Mesenchymal stem cell (in vitro differentiated cells and primary cell): ENCODE measurements at regions not wholly inside any gene's neighbourhood (a gene's known extent, or its start where the extent isn't known, plus 50 kb on each side); places are given as distances from the start of the nearest gene placed in this dataset.

Experiments used
- DNase-seq: peaks from one replicate; pipeline ENCODE4 v3.0.0-alpha.2; 2013
- H2AFZ ChIP-seq: one replicate; pipeline ENCODE4 v1.6.1; 2013; ENCODE audit warnings: low read depth, mild to moderate bottlenecking, control low read depth, inconsistent platforms, low read length, moderate library complexity
- H2AK5ac ChIP-seq: 2 replicates; pipeline ENCODE4 v1.6.1; 2013; ENCODE audit warnings: low read length, moderate library complexity, mild to moderate bottlenecking, inconsistent platforms; ENCODE audit not compliant: severe bottlenecking
- H2BK120ac ChIP-seq: one replicate; pipeline ENCODE4 v1.6.1; 2013; ENCODE audit warnings: low read depth, mild to moderate bottlenecking, inconsistent platforms, low read length, moderate library complexity
- H2BK12ac ChIP-seq, 2 experiments: one replicate each; pipeline ENCODE4 v1.6.1; 2013; ENCODE audit warnings: inconsistent platforms in 2 of 2, low read length in 2 of 2, mild to moderate bottlenecking in 2 of 2, moderate library complexity in 2 of 2, control low read depth in 1 of 2
- H2BK15ac ChIP-seq: one replicate; pipeline ENCODE4 v1.6.1; 2013; ENCODE audit warnings: mild to moderate bottlenecking, low read depth, inconsistent platforms; ENCODE audit not compliant: poor library complexity, severe bottlenecking
- H2BK5ac ChIP-seq: 2 replicates; pipeline ENCODE4 v1.6.1; 2013; ENCODE audit warnings: low read depth, mild to moderate bottlenecking, low read length, control low read depth, inconsistent platforms; ENCODE audit not compliant: poor library complexity, severe bottlenecking
- H3K14ac ChIP-seq, 2 experiments: one replicate each; pipeline ENCODE4 v1.6.1; 2013; ENCODE audit warnings: inconsistent platforms in 2 of 2, low read length in 2 of 2, control low read depth in 1 of 2, mild to moderate bottlenecking in 1 of 2, moderate library complexity in 1 of 2
- H3K18ac ChIP-seq, 2 experiments: one replicate each; pipeline ENCODE4 v1.6.1; 2013; ENCODE audit warnings: inconsistent platforms in 2 of 2, low read length in 2 of 2, control low read depth in 1 of 2, low read depth in 1 of 2, mild to moderate bottlenecking in 1 of 2
- H3K23ac ChIP-seq, 2 experiments: one replicate each; pipeline ENCODE4 v1.6.1; 2013; ENCODE audit warnings: inconsistent platforms in 2 of 2, low read length in 2 of 2, mild to moderate bottlenecking in 2 of 2, moderate library complexity in 2 of 2, control low read depth in 1 of 2
- H3K27ac ChIP-seq: 2 replicates; pipeline ENCODE4 v1.5.1; 2013; ENCODE audit warnings: mild to moderate bottlenecking, moderate library complexity, low read length, control low read depth, inconsistent platforms; ENCODE audit not compliant: poor library complexity, severe bottlenecking
- H3K27me3 ChIP-seq, 2 experiments: 2 replicates each; pipeline versions ENCODE4 v1.6.1 to v1.7.0; 2013; ENCODE audit warnings: low read length in 2 of 2, mild to moderate bottlenecking in 2 of 2, moderate library complexity in 2 of 2, control low read depth in 1 of 2, inconsistent platforms in 1 of 2; ENCODE audit not compliant: control insufficient read depth in 1 of 2, insufficient read depth in 1 of 2
- H3K36me3 ChIP-seq, 2 experiments: 2 replicates each; pipeline versions ENCODE4 v1.6.1 to v1.7.0; 2013; ENCODE audit warnings: low read length in 2 of 2, control low read depth in 1 of 2, inconsistent platforms in 1 of 2, low read depth in 1 of 2, mild to moderate bottlenecking in 1 of 2; ENCODE audit not compliant: insufficient read depth in 2 of 2, control insufficient read depth in 1 of 2
- H3K4ac ChIP-seq, 2 experiments: one replicate each; pipeline ENCODE4 v1.6.1; 2013; ENCODE audit warnings: inconsistent platforms in 2 of 2, low read length in 2 of 2, mild to moderate bottlenecking in 2 of 2, moderate library complexity in 2 of 2, control low read depth in 1 of 2, low read depth in 1 of 2
- H3K4me1 ChIP-seq: 2 replicates; pipeline ENCODE4 v1.6.1; 2013; ENCODE audit warnings: low read depth, low read length, control low read depth; ENCODE audit not compliant: control insufficient read depth, insufficient read depth
- H3K4me2 ChIP-seq: 2 replicates; pipeline ENCODE4 v1.6.1; 2013; ENCODE audit warnings: low read length, mild to moderate bottlenecking, inconsistent platforms; ENCODE audit not compliant: poor library complexity, severe bottlenecking
- H3K4me3 ChIP-seq, 2 experiments: 2 replicates each; pipeline versions ENCODE4 v1.5.1 to v1.7.0; 2013; ENCODE audit warnings: low read length in 2 of 2, mild to moderate bottlenecking in 2 of 2, control low read depth in 1 of 2, low read depth in 1 of 2; ENCODE audit not compliant: insufficient read depth in 1 of 2
- H3K79me1 ChIP-seq: replicated peaks from 2 replicates; pipeline ENCODE4 v1.6.1; 2013; ENCODE audit warnings: mild to moderate bottlenecking, control low read depth, low read length, inconsistent platforms; ENCODE audit not compliant: poor library complexity, severe bottlenecking
- H3K9ac ChIP-seq: 2 replicates; pipeline ENCODE4 v1.7.0; 2013; ENCODE audit warnings: mild to moderate bottlenecking, low read length, moderate library complexity
- H3K9me3 ChIP-seq: 2 replicates; pipeline ENCODE4 v1.7.0; 2013; ENCODE audit warnings: mild to moderate bottlenecking, low read length; ENCODE audit not compliant: control insufficient read depth
- H4K8ac ChIP-seq: one replicate; pipeline ENCODE4 v1.6.1; 2013; ENCODE audit warnings: inconsistent platforms, mild to moderate bottlenecking, low read length, moderate library complexity
- H4K91ac ChIP-seq: one replicate; pipeline ENCODE4 v1.6.1; 2013; ENCODE audit warnings: mild to moderate bottlenecking, low read length, inconsistent platforms
- WGBS: methylation state at CpG from one replicate; pipeline ENCODE4 v1.1.7; 2013; ENCODE audit warnings: mixed read lengths; 5-methylcytosine and 5-hydroxymethylcytosine counted together

DNA sequence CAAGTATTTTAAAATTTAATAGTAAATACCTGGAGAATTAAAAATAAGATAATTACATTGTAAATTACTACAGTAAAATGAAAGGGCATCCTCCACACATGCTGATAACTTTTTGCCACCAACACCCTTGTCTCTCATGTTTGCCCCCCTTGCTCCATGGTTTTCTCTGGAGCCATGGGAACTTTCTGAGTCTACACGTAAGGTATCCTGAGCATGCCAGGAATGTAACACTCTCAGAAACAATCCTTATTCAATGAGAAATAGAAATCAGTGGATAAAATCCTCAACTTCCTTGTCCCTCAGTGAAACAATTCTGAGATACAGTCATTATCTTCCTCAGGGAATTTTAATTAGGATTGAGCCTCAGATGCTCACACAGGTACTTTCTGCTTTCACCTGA lies 108.9 kb downstream of the IZUMO3 start:
- H4K8ac ChIP-seq, result no peak overlapping the region
- H3K36me3 ChIP-seq, result no peaks in the 10 kb centered on the region
- no peaks in the 10 kb centered on the region for H3K4me1 ChIP-seq
- H3K27me3 ChIP-seq, result no peaks in the 10 kb centered on the region
- no peak overlapping the region for H2AK5ac ChIP-seq
- H3K4me2 ChIP-seq, result no peak overlapping the region
- H2BK12ac ChIP-seq, result no peak overlapping the region
- DNase-seq, result no peak
- H3K9ac ChIP-seq, result no peak overlapping the region
- peaks cover 33% of the 10 kb centered on the region for H3K9me3 ChIP-seq
- no peak overlapping the region for H3K18ac ChIP-seq
- no peak overlapping the region for H3K14ac ChIP-seq
- no peak overlapping the region for H3K4me3 ChIP-seq
- no peak overlapping the region for H2BK5ac ChIP-seq
- H2BK120ac ChIP-seq, result no peak overlapping the region
- H2BK15ac ChIP-seq, result no peak overlapping the region
- no peak overlapping the region for H3K4ac ChIP-seq
- no peaks in the 10 kb centered on the region for H3K79me1 ChIP-seq
- peak overlapping the region; percentile 69 for H3K27ac ChIP-seq
- no peak overlapping the region for H3K23ac ChIP-seq
- no peak overlapping the region for H4K91ac ChIP-seq
- H2AFZ ChIP-seq, result no peak overlapping the region
- WGBS, result 57% methylated on average over 1 of the region's 1 CpG

GRCh38 chr9:24434183-24434582 lies 111.5 kb downstream of the IZUMO3 start:
- no peak overlapping the region for H3K4me3 ChIP-seq
- no peak overlapping the region for H3K4me2 ChIP-seq
- H3K36me3 ChIP-seq, result no peaks in the 10 kb centered on the region
- no peak overlapping the region for H3K23ac ChIP-seq
- WGBS, result no CpG with 5 or more reads among the region's 1 CpG
- no peak overlapping the region for H2BK12ac ChIP-seq
- H3K4ac ChIP-seq, result no peak overlapping the region
- H2AK5ac ChIP-seq, result no peak overlapping the region
- H2BK5ac ChIP-seq, result no peak overlapping the region
- H3K27me3 ChIP-seq, result no peaks in the 10 kb centered on the region
- no peak overlapping the region for H3K9ac ChIP-seq
- H3K18ac ChIP-seq, result no peak overlapping the region
- no peak overlapping the region for H3K14ac ChIP-seq
- no peak overlapping the region for H2AFZ ChIP-seq
- peaks cover 42% of the 10 kb centered on the region for H3K9me3 ChIP-seq
- H2BK15ac ChIP-seq, result no peak overlapping the region
- H2BK120ac ChIP-seq, result no peak overlapping the region
- H3K27ac ChIP-seq, result no peak overlapping the region
- H4K8ac ChIP-seq, result no peak overlapping the region
- H4K91ac ChIP-seq, result no peak overlapping the region
- no peaks in the 10 kb centered on the region for H3K4me1 ChIP-seq
- no peaks in the 10 kb centered on the region for H3K79me1 ChIP-seq
- no peak for DNase-seq

- H2BK12ac ChIP-seq, result no peak overlapping the region
- H3K14ac ChIP-seq, result no peak overlapping the region
- no peak overlapping the region for H3K23ac ChIP-seq
- no peak overlapping the region for H3K27ac ChIP-seq
- no peak overlapping the region for H4K91ac ChIP-seq
- no peaks in the 10 kb centered on the region for H3K4me1 ChIP-seq
- no peak overlapping the region for H3K18ac ChIP-seq
- no peak overlapping the region for H3K4me2 ChIP-seq
- no peaks in the 10 kb centered on the region for H3K79me1 ChIP-seq
- 71% methylated on average over 1 of the region's 1 CpG for WGBS
- H4K8ac ChIP-seq, result no peak overlapping the region
- H2AFZ ChIP-seq, result no peak overlapping the region
- DNase-seq, result no peak
- no peaks in the 10 kb centered on the region for H3K9me3 ChIP-seq
- no peak overlapping the region for H2AK5ac ChIP-seq
- no peaks in the 10 kb centered on the region for H3K36me3 ChIP-seq
- no peak overlapping the region for H2BK120ac ChIP-seq
- H2BK15ac ChIP-seq, result no peak overlapping the region
- no peak overlapping the region for H2BK5ac ChIP-seq
- no peak overlapping the region for H3K4ac ChIP-seq
- H3K9ac ChIP-seq, result no peak overlapping the region
- no peak overlapping the region for H3K4me3 ChIP-seq
- H3K27me3 ChIP-seq, result no peaks in the 10 kb centered on the region
Measured at GRCh38 chr9:24416136-24416535, 129.6 kb downstream of the IZUMO3 start.

- H3K79me1 ChIP-seq, result no peaks in the 10 kb centered on the region
- H3K9ac ChIP-seq, result no peak overlapping the region
- H3K36me3 ChIP-seq, result no peaks in the 10 kb centered on the region
- H2BK120ac ChIP-seq, result no peak overlapping the region
- no peak overlapping the region for H3K23ac ChIP-seq
- no peak overlapping the region for H2BK15ac ChIP-seq
- H3K4me2 ChIP-seq, result no peak overlapping the region
- no peak overlapping the region for H3K4ac ChIP-seq
- H4K91ac ChIP-seq, result no peak overlapping the region
- no peaks in the 10 kb centered on the region for H3K4me1 ChIP-seq
- no peak overlapping the region for H2AK5ac ChIP-seq
- no peak overlapping the region for H3K14ac ChIP-seq
- H3K18ac ChIP-seq, result no peak overlapping the region
- no peak overlapping the region for H2BK5ac ChIP-seq
- WGBS, result no CpG with 5 or more reads among the region's 2 CpGs
- DNase-seq, result peak; percentile 23
- H3K4me3 ChIP-seq, result no peak overlapping the region
- H2AFZ ChIP-seq, result no peak overlapping the region
- no peak overlapping the region for H4K8ac ChIP-seq
- no peaks in the 10 kb centered on the region for H3K27me3 ChIP-seq
- H3K27ac ChIP-seq, result no peak overlapping the region
- no peak overlapping the region for H2BK12ac ChIP-seq
- no peaks in the 10 kb centered on the region for H3K9me3 ChIP-seq
Measured at GRCh38 chr9:24413651-24414050, 132.0 kb downstream of the IZUMO3 start.
